NCI-H1417 (cell line): ENCODE measurements at regions not wholly inside any gene's neighbourhood (a gene's known extent, or its start where the extent isn't known, plus 50 kb on each side); places are given as distances from the start of the nearest gene placed in this dataset.

Experiments used
- DNase-seq, 3 experiments: peaks; one replicate each; lab custom pipeline; 2025; lab: John Stamatoyannopoulos, UW

DNA sequence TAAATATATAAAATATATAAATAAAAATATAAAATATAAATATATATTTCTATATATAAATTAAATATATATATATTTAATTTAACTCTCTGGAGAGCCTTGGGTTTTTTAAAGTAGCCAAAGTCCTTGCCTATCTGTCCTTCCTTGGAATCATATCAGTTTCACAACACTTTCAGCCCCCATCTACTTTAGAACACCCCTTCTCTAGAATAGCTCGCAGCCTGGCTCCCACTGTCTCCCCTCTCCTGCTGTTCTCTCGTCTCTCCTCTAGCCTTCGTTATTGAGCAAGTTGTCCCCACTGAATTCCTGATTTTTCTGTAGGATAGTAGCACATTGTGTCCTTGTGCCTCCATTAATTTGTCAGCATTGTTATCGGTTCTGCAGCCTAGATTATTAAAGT, 677.0 kb downstream of the RNF144A start:
- DNase-seq, result peak in 2 of 3 experiments; percentile 7 to 42

DNA sequence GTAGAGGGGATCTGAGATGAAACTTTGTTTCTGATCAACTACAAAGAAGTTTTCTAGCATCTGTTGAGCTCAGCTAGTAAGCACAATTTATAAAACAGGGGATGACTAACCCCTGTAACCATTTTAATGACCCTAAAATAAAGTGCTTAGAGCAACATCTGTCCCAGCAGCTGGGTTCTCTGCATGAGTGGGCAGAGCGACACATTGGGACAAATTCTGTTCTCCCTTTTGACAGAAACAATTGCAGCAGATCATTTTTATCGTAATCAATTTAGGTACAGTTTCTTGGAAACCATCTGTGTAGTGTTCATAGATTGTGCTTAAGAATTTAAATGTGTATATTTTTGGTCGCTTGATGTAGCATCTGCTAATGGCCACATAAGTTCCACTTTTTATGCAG, 678.0 kb downstream of the RNF144A start:
- no peak for DNase-seq

GRCh38 chr2:7598402-7598801, 681.2 kb downstream of the RNF144A start:
- DNase-seq, result no peak

GRCh38 chr2:7599462-7600258, 682.4 kb downstream of the RNF144A start:
- DNase-seq, result no peak

DNA sequence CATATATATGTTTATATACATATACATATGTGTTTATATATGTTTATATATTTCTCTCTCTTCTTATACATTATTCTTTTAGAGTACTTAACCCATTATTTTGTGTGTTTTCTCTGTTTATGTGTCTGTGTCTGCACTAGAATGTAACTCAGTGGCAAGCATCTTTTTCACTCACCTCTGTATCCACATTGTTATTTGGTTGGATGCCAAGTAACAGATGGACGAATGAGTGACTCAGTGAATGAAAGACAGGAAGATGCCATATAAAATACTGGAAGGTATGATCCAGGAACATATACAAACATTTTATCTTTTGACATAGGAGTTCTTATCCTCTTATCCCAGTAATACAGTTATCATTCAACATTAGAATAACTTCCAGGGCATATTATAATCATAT, 684.8 kb downstream of the RNF144A start:
- DNase-seq, result no peak

DNA sequence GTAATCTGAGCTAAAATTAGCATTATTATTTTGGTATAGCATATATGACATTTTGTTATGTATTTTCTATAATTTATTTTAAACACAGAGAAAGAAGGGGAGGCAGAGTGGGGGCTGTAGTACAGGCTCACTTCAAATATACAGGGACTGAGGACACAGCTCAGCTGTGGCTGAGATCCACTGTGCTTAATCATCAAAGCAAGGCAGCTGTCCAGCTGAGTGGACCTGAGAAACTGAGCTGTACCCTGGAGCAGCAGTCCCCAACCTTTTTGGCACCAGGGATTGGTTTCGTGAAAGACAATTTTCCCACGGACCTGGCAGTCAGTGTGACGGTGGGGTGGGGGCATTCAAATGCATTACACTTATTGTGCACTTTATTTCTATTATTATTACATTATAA, 687.2 kb downstream of the RNF144A start:
- DNase-seq, result no peak

DNA sequence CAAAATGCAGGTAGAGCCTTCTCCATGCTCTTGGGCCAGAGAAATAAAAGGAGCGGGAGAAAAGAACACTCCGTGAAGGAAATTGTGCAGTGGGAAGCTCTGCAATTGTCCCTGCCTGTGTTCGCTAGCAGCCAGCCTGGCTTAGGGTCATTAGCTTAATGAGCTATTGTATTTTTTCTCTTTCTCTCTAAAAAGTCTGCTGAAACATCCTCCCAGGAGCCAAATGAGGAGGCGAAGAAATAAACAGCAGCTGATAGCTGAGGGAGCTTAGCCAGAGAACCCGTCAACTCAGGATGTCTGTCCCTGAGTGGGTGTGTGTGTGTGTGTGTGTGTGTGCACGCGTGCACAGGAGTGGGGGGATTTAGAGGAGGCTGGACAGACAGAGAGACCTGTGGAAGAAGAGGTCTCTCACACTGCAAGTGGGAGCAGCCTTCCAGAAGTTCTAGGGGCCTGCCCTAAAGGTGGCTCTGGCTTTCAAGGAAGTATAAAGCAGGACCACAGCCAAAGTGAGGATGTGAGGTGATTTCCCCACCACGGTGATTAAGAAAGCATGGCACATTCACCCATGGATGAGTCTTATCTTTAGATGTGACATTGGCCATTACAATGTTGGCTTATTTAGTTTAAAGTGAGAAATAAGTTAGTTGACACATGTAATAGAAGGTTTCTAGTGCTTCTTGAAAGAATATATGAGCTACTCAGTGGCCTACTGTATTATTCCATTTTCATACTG, 690.4 kb downstream of the RNF144A start:
- DNase-seq, result no peak

DNA sequence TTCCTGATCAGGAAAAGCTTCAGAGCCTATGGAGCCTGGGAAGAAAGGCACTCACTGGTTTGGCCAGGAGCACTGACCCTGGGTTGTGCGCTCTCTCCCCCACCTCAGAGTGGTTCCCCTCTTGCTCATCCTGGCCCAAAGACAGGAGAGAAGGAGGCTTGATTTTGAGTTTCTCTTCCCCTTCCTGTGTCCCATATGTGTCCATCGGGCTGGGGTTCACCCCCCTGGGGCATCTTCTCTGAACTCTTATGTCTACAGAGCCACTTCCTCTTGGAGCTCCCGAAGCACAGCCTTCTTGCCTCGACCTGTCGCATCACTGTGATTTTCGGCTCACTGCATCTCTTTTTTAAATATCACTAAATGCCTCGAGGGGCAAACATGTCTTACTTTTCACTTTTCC, 692.3 kb downstream of the RNF144A start:
- no peak for DNase-seq

GRCh38 chr2:7609974-7610373, 692.8 kb downstream of the RNF144A start:
- DNase-seq, result no peak

DNA sequence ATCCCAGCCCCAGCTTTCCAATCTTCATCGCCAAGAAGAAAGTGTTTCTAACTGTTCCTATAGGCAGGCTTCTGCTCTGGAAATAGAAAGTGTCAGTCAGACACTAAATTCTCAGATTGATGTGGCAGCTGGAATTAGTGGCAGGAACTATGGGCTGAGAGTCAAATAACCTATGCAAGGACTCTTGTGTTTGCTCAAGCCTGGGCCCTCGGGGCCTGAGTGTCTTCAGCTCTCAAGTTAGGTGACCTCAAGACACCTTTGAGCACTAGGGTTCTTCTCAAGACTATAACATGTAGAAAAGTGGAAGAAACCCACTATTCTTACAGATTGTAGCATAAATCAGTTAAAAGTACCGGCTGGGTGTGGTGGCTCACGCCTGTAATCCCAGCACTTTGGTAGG, 694.5 kb downstream of the RNF144A start:
- DNase-seq, result no peak

GRCh38 chr2:7612969-7613368, 695.8 kb downstream of the RNF144A start:
- no peak for DNase-seq

DNA sequence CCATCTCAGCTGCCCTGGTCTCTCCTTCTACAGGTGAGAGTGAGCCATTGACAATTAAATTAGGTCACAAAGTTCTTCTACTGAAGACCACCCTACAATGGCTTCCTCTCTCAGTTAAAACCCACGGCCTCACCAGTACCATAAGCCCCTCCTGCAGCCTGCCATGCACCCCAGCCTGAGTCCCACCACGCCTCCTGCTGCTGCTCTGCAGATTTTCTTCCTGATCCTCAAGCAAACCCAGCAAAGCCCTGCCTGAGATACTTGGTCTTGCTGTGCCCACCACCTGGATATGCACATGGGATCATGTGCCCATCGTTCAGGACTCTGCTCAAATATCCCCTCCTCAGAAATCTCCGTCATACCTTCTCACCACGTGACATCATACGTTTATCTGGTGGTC, 696.6 kb downstream of the RNF144A start:
- no peak for DNase-seq

DNA sequence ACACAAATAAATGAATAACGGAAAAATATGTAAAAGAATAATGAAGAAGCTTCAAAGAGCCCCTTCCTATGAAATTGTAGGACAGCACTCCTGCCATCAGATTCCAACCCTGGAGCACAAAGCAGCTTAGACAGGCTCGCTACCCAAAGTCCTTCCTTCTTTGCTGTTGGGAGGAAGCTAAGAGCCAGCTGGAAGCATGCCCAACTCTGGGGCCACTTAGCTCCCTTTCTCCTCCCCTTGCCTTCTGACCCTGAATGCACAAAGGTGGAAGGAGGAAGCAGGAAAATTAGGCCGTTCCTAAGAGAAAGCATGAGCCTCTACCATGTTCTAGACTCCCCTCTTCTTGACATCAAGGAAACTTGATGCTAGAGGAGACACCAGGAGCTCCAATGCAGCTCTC, 700.8 kb downstream of the RNF144A start:
- DNase-seq, result no peak

DNA sequence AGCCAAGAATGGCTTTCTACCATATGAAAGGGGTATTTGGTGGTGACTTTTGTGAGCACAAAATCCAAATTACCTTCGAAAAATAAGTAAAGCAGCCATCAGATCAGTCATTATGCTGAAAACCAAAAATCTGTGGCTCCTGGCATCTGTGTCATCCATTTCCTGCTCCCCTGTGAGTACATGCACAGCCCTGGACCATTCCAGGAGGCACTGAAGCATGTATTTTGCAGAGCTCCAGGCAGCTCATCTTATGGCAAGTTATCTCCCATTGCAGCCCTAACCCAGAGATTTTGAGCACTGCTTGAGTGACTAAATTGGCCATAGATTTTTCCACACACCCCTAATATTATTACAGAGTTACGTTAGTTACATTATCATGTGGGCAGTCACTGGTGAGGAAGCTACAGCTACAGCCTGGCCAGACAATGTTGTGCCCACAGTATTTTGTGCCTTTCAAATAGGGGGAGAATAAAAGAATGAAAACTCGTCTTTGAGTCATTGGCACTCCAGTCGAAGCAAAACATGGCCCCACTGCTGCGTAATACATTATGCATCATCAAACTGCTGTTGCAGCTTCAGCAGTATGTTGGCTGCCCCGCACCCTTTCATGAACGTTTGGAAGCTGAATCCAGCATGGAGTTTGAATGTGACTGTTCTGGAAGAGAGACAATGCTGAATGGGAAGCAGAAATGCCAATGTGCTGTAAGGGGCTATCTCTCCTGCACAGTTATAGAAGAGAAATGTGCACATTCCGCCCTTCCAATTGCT, 702.2 kb downstream of the RNF144A start:
- DNase-seq, result no peak

DNA sequence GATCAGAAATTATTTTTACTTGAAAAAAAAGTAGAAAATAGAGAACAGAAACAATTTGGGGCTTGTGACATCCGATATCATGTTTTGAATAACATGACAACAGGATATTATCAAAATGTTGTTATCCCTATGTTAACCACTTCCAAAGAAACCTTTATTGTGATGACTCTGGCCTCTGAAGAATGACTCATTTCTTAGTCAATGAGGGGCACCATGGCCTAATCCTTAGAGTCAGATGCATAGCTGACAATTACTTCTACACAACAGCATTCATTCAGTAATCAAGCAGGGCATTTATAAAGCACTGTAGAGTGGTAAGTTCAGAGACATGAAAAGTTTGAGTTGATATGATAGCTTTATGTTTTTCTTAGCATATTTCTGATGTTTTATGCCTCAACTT, 703.0 kb downstream of the RNF144A start:
- no peak for DNase-seq

DNA sequence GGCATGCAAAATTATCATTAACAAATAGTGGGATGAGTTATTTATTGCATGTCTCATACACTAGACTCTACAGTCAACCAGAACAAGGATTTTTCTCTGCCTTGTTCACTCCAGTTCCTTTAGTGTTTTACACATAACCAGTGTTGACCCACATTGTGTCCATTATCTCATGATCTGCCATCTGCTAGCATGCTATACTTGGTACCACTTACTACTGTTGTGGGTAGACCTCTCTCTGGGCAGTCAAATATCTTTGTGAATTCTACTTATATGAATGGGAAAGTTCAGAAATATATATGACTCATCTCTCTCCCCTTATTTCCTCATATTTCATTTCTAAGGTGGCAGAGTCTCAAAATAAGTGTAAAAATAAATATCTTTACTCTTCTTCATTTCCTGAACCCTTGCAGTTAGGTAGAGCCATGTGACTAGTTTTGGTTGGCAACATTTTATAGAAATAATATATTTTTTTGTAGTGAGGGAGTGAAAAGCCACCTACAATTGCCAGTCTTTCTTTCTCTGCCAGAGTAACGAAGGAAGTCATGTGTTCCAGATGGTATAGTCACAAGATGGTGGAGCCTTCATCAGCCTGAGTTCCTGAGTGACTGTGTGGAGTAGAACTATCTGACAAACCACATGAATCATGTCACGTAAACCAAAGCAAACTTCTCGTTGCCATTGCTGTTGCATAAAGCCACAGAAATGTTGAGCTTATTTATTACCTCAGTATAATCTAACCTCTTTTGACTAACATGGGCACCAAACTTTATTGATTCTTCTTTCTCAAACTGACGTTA, 704.0 kb downstream of the RNF144A start:
- DNase-seq, result no peak

DNA sequence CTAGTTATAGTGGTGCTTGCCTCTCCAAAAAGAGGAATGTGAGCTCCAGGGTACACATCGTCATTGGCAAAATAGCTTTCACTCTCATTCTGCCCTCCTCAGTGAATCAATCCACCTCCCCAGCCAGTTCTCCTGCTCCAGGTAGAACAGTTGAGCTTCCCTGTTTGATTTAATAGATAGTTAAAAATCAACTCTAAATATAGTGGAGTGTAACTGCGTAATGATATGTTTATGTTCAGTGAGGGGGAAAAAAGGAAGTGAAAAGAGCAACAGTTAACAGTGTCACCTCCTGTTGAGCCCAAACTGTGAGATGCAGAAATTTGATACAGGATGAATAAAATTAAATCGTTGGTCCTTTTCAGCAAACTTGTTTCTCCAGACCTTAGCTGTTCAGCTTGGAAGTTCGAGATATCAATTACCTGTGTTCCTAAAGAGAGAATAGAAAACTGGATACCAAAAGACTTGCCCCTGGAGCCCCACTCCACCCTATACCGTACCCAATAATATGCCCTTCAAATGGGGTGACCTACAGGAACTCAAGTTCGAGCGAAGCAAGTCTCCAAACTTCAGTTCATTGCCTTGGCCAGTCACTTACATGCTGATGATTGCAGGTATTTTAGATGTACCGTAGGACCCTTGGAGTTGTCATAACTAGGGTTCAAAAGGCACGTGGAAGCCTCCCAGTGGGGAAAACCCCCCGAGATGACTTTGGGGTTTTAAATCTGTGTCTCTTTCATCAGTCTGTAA, 708.4 kb downstream of the RNF144A start:
- peak in 2 of 3 experiments; percentile 52 to 84 for DNase-seq

- DNase-seq, result no peak
These were observed 708.9 kb downstream of the RNF144A start for GRCh38 chr2:7626139-7626537.

GRCh38 chr2:7627583-7627982, 710.4 kb downstream of the RNF144A start:
- DNase-seq, result no peak

GRCh38 chr2:7632420-7632819, 715.2 kb downstream of the RNF144A start:
- DNase-seq, result no peak

DNA sequence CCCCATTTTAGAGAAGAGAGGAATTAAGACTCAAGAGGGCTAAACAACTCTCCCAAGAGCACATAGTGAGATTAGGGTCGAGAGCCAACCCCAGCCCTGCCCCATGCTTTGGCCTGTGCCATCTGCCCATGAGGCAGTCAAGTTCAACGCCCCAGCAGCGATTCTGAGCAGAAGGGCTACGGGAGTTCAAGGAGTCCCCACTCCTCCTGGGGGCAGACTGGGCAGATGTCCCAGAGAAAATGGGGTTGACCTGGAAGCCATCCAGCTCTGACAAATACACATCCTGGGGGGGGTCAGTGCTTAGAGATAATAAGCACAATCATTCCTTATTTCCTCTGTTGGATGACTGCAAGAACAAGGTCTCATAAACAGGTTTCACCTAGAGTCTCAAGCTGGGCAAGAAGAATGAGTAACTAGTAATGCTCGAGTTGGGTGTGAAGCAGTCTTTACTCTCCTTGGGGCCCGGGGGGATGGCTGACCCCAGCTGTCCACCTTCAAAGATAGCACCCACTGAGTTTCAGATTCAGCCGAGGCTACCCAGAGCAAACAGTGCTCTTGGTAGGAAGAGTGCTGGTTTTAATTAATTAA, 716.4 kb downstream of the RNF144A start:
- peak in 2 of 3 experiments; percentile 86 to 95 for DNase-seq
